PC-9 (cell line): ENCODE measurements at regions not wholly inside any gene's neighbourhood (a gene's known extent, or its start where the extent isn't known, plus 50 kb on each side); places are given as distances from the start of the nearest gene placed in this dataset.
A peak's percentile ranks its signal among the peaks of the same experiment; 100 is the strongest.

Experiments
- BruUV-seq: library from RNA; stranded (reverse); fragments of 400-500 nt; replicated peaks from 2 replicates; lab custom pipeline; 2021; lab: Mats Ljungman, UMichigan
- CTCF ChIA-PET: fragments of 300-600 bp; sonication (Branson Sonifier 250); formaldehyde crosslinking; loops from one replicate; lab custom pipeline; 2022; ENCODE audit warnings: antibody characterized with exemption; lab: Charles Lee
- POLR2A ChIA-PET: fragments of 300-600 bp; sonication (Branson Sonifier 250); formaldehyde crosslinking; loops from one replicate; lab custom pipeline; 2022; ENCODE audit warnings: antibody characterized with exemption; ENCODE audit not compliant: unreplicated experiment; lab: Charles Lee
- DNase-seq, 2 experiments: peaks; one replicate each; pipeline versions ENCODE4 v3.0.0 to v3.0.0-alpha.2; 2015 to 2022; ENCODE audit warnings: mixed read lengths in 1 of 2
- H2AFZ ChIP-seq: fragments of 200-600 bp; sonication (generic); 2 replicates; pipeline ENCODE4 v1.8.1; 2017; ENCODE audit warnings: antibody characterized with exemption
- H3F3A ChIP-seq: fragments of 200-600 bp; sonication (generic); 2 replicates; pipeline ENCODE4 v1.8.1; 2017; ENCODE audit warnings: antibody characterized with exemption, mild to moderate bottlenecking, low read depth; ENCODE audit not compliant: insufficient read depth
- H3K27ac ChIP-seq: fragments of 200-600 bp; sonication (generic); 2 replicates; pipeline ENCODE4 v1.6.1; 2016; ENCODE audit warnings: mixed run types
- H3K27me3 ChIP-seq: fragments of 200-600 bp; sonication (generic); 2 replicates; pipeline ENCODE4 v1.6.1; 2016; ENCODE audit warnings: low read depth, mixed run types; ENCODE audit not compliant: insufficient read depth
- H3K36me3 ChIP-seq: fragments of 200-600 bp; sonication (generic); 2 replicates; pipeline ENCODE4 v1.6.1; 2016; ENCODE audit warnings: low read depth, mixed run types
- H3K4me1 ChIP-seq: fragments of 200-600 bp; sonication (generic); replicated peaks from 2 replicates; pipeline ENCODE4 v1.6.1; 2016; ENCODE audit warnings: mixed run types; ENCODE audit not compliant: insufficient read depth
- H3K4me2 ChIP-seq: fragments of 200-600 bp; sonication (generic); 2 replicates; pipeline ENCODE4 v1.6.1; 2017; ENCODE audit warnings: mixed run types
- H3K4me3 ChIP-seq: fragments of 200-600 bp; sonication (generic); 2 replicates; pipeline ENCODE4 v1.6.1; 2016; ENCODE audit warnings: mixed run types
- H3K79me2 ChIP-seq: fragments of 200-600 bp; sonication (generic); 2 replicates; pipeline ENCODE4 v1.6.1; 2017; ENCODE audit warnings: low read depth, mixed run types
- H3K9me2 ChIP-seq: fragments of 200-600 bp; sonication (generic); 2 replicates; pipeline ENCODE4 v1.8.1; 2017; ENCODE audit warnings: mild to moderate bottlenecking; ENCODE audit not compliant: insufficient read depth
- H3K9me3 ChIP-seq: fragments of 200-600 bp; sonication (generic); 2 replicates; pipeline ENCODE4 v1.8.1; 2016; ENCODE audit warnings: low read depth; ENCODE audit not compliant: insufficient read depth
- H4K20me1 ChIP-seq: fragments of 200-600 bp; sonication (generic); 2 replicates; pipeline ENCODE4 v1.8.1; 2017; ENCODE audit not compliant: insufficient read depth
- CTCF ChIP-seq: fragments of 200-600 bp; sonication (generic); conservative IDR thresholded peaks from 2 replicates; pipeline ENCODE4 v1.6.1; 2017; ENCODE audit warnings: mixed run types, antibody characterized with exemption, mild to moderate bottlenecking, moderate library complexity
- EZH2 ChIP-seq: fragments of 200-600 bp; sonication (generic); IDR thresholded peaks from 2 replicates; pipeline ENCODE4 v1.8.0; 2017; ENCODE audit warnings: antibody characterized with exemption, low read depth
- intact Hi-C: fragments of 100-400 bp; cut with micrococcal nuclease; formaldehyde crosslinking; loops from one replicate; pipeline ENCODE4 v1.10.0; 2022; ENCODE audit not compliant: unreplicated experiment

DNA sequence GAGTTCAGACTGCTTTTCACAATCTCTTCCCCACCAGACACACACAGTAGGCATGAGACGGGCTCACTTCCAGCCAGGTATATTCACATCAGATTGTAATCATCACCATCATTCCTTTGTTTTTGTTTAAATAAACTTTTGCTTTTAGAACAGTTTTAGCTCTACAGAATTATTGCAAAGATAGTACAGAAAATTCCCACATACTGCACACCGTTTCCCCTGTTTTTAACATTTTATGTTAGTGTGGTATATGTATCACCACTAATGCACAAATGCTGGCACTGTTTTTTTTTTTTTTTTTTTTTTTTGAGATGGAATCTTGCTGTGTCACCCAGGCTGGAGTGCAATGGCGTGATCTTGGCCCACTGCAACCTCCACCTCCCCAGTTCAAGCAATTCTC, 83.3 kb upstream of the ANO1 start:
- no TSS peak for BruUV-seq

DNA sequence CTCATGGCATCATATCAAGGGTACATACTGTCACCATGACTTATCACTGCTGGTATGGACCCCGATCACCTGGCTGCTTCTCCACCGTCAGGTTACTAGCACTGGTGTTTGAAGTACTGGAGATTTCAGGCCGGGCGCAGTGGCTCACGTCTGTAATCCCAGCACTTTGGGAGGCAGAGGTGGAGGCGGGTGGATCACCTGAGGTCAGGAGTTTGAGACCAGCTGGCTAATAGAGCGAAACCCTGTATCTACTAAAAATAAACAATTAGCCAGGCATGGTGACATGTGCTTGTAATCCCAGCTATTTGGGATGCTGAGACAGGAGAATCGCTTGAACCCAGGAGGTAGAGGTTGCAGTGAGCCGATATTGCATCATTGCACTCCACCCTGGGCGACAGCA, 82.4 kb upstream of the ANO1 start:
- POLR2A ChIA-PET = no interaction called here
- BruUV-seq = no TSS peak
- no peaks in the 10 kb centered on the region for H3K27me3 ChIP-seq
- H3K9me3 ChIP-seq = peaks cover 7% of the 10 kb centered on the region; the same call in 1 of the 2 replicates
- H3K27ac ChIP-seq = peak overlapping the region; percentile 80
- no peaks in the 10 kb centered on the region for H3K9me2 ChIP-seq
- no peaks in the 10 kb centered on the region for H4K20me1 ChIP-seq
- CTCF ChIA-PET = no interaction called here
- no peaks in the 10 kb centered on the region for H3K79me2 ChIP-seq
- peak overlapping the region; percentile 14 for H3K4me2 ChIP-seq
- intact Hi-C loops = no loop called here
- no peak for DNase-seq
- TF ChIP-seq EZH2 (no peak), CTCF (no peak)
- H3K36me3 ChIP-seq = no peaks in the 10 kb centered on the region
- no peak overlapping the region for H2AFZ ChIP-seq
- H3F3A ChIP-seq = peaks cover 62% of the 10 kb centered on the region
- no peak overlapping the region for H3K4me3 ChIP-seq
- peaks cover 79% of the 10 kb centered on the region for H3K4me1 ChIP-seq

More for the DNA sequence above, 83.3 kb upstream of the ANO1 start:
- CTCF ChIA-PET = interaction anchor here (0.6 kb wide), 1 partner anchor 138 kb away, joined by 3 read pairs; no protein-coding TSS in a partner anchor
- no peaks in the 10 kb centered on the region for H4K20me1 ChIP-seq
- H3K9me3 ChIP-seq = peaks cover 7% of the 10 kb centered on the region; the same call in 1 of the 2 replicates
- H3K27ac ChIP-seq = peak overlapping the region; percentile 87
- intact Hi-C loops = no loop called here
- H2AFZ ChIP-seq = no peak overlapping the region
- POLR2A ChIA-PET = no interaction called here
- no peak for DNase-seq
- no peaks in the 10 kb centered on the region for H3K36me3 ChIP-seq
- peak overlapping the region; percentile 22; the same call in 1 of the 2 replicates for H3K4me2 ChIP-seq
- TF ChIP-seq EZH2 = no peak
- H3K9me2 ChIP-seq = no peaks in the 10 kb centered on the region
- H3K27me3 ChIP-seq = no peaks in the 10 kb centered on the region
- peaks cover 76% of the 10 kb centered on the region for H3K4me1 ChIP-seq
- no peak overlapping the region for H3K4me3 ChIP-seq
- H3F3A ChIP-seq = peaks cover 58% of the 10 kb centered on the region
- H3K79me2 ChIP-seq = no peaks in the 10 kb centered on the region

GRCh38 chr11:69996451-69996850, 81.7 kb upstream of the ANO1 start:
- Histone ChIP-seq H4K20me1 (no peaks in the 10 kb centered on the region), H3K27ac (peak overlapping the region; percentile 80)
- no TSS peak for BruUV-seq

More at GRCh38 chr11:69996451-69996850, 81.7 kb upstream of the ANO1 start:
- Histone ChIP-seq H3K9me3 (peaks cover 7% of the 10 kb centered on the region; the same call in 1 of the 2 replicates), H3K4me1 (peaks cover 76% of the 10 kb centered on the region), H3K36me3 (no peaks in the 10 kb centered on the region), H3K79me2 (no peaks in the 10 kb centered on the region), H2AFZ (no peak overlapping the region), H3F3A (peaks cover 62% of the 10 kb centered on the region), H3K9me2 (no peaks in the 10 kb centered on the region), H3K4me3 (no peak overlapping the region), H3K4me2 (peak overlapping the region; percentile 14), H3K27me3 (no peaks in the 10 kb centered on the region)
- TF ChIP-seq CTCF = no peak
- no peak for TF ChIP-seq EZH2
- DNase-seq = no peak
- ChIA-PET CTCF (no interaction called here), POLR2A (no interaction called here)
- intact Hi-C loops = no loop called here
